C4-2B (cell line): ENCODE measurements at regions not wholly inside any gene's neighbourhood (a gene's known extent, or its start where the extent isn't known, plus 50 kb on each side); places are given as distances from the start of the nearest gene placed in this dataset.

Experiments used
- H3K27ac ChIP-seq: fragments of 450-650 bp; 2 replicates; pipeline ENCODE4 v1.5.1; 2017
- ZFX ChIP-seq: fragments of 450-650 bp; IDR thresholded peaks from 2 replicates; pipeline ENCODE4 v1.6.1; 2017
- TF ChIP-seq, protein P1 (sequence below): fragments of 450-650 bp; conservative IDR thresholded peaks from 2 replicates; pipeline ENCODE4 v1.5.1; 2017; ENCODE audit warnings: mild to moderate bottlenecking

DNA sequence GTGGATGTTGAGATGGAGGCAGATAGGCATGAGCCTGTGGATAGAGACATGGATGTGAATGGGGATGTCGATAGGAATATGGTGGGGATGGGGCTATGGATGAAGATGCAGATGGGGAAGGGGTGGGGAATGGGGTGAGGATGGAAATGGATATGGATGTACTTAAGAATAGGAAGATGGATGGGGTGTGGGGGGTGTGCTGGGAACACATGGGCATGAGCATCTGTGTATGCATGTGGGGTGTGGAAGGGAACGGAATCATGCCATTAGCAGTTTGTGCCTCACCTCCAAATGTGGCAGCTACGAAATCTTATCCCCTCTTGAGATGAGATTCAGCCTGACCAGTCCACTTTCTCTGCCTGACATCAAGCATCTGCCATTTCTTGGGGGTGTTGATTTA lies 359.5 kb upstream of the MGMT start:
- TF ChIP-seq ZFX = no peak
- TF ChIP-seq, protein P1, sequence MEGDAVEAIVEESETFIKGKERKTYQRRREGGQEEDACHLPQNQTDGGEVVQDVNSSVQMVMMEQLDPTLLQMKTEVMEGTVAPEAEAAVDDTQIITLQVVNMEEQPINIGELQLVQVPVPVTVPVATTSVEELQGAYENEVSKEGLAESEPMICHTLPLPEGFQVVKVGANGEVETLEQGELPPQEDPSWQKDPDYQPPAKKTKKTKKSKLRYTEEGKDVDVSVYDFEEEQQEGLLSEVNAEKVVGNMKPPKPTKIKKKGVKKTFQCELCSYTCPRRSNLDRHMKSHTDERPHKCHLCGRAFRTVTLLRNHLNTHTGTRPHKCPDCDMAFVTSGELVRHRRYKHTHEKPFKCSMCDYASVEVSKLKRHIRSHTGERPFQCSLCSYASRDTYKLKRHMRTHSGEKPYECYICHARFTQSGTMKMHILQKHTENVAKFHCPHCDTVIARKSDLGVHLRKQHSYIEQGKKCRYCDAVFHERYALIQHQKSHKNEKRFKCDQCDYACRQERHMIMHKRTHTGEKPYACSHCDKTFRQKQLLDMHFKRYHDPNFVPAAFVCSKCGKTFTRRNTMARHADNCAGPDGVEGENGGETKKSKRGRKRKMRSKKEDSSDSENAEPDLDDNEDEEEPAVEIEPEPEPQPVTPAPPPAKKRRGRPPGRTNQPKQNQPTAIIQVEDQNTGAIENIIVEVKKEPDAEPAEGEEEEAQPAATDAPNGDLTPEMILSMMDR = no peak
- no peak overlapping the region for H3K27ac ChIP-seq

DNA sequence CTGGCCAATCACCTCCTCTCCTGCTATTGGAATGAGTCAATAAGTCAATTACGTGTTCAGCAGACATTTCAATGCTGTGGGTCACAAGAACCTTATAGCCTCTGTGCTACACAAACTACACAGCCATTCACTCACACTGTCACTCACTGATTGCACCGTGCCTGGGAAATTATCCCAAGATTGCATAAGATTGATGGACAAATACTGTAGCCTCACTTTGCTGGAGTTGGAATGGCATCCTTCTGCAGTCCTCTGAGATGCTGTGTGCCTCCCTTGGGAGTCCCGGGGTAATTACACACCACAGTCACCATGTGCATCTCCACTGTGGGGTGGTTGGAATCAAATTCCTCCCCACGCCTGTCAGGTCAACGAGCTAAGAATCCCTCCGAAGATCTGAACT lies 358.7 kb upstream of the MGMT start:
- no peak for TF ChIP-seq ZFX
- TF ChIP-seq, protein P1 = no peak
- no peak overlapping the region for H3K27ac ChIP-seq

- no peak for TF ChIP-seq ZFX
- TF ChIP-seq, protein P1 = no peak
- H3K27ac ChIP-seq = no peak overlapping the region
Observed at GRCh38 chr10:129108994-129109393, 358.0 kb upstream of the MGMT start.

GRCh38 chr10:129110780-129111179 lies 356.3 kb upstream of the MGMT start:
- no peak for TF ChIP-seq ZFX
- TF ChIP-seq, protein P1 = no peak
- no peak overlapping the region for H3K27ac ChIP-seq

DNA sequence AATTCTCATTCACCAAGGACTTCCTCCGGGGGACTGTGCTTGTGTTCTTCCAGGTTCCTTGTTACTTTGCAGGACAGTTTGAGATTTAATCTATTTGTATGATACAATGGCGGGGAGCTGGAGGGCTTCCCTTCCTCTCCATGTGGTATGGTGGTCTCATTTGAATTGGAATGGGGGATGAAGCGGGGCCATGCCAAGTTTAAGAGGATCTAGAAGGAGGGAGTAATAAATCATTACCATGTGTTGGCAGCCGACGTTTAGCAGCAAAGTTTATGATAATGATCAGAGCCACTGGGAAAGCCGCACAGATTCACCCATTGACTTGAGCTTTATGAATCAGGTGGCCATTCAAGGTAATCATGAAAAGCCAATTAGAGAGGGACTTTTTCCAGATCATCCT lies 355.1 kb upstream of the MGMT start:
- TF ChIP-seq, protein P1 = no peak
- no peak for TF ChIP-seq ZFX
- H3K27ac ChIP-seq = no peak overlapping the region

DNA sequence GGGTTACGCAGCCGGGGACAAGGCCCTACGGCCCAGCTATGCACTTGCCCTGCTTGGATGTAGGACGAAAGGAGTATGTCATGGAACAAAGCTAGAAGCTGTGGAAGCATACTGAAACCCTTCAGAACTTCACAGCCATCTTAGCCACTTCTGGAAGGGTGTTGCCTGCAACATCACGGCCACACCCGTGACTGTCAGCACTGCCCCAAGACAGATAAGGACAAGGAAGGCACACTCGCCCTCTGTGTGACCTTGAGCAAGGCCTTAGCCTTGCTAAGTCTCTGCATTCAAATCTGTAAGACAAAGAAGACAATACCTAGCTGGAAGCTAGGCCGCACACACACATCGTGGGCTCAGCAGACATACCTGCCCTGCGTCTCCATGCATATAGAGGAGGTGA lies 352.5 kb upstream of the MGMT start:
- TF ChIP-seq, protein P1 = no peak
- TF ChIP-seq ZFX = no peak
- no peak overlapping the region for H3K27ac ChIP-seq

GRCh38 chr10:129116371-129116770 lies 350.7 kb upstream of the MGMT start:
- TF ChIP-seq ZFX = no peak
- TF ChIP-seq, protein P1 = no peak
- H3K27ac ChIP-seq = no peak overlapping the region
